SIG-M5 treated with dmso at 0.1 percent for 504 hours (cell line): ENCODE measurements at regions not wholly inside any gene's neighbourhood (a gene's known extent, or its start where the extent isn't known, plus 50 kb on each side); places are given as distances from the start of the nearest gene placed in this dataset.
"Not testable (repeated sequence)": the region's sequence is repeated elsewhere in the genome, so short reads cannot be mapped to it uniquely, and the experiment has no call there.

Experiments
- DNase-seq: peaks from one replicate; lab custom pipeline; 2025; ENCODE audit not compliant: unreplicated experiment; lab: John Stamatoyannopoulos, UW

- DNase-seq: no peak
These were observed 64.7 kb upstream of the CCDC39 start for GRCh38 chr3:180743813-180744590.

DNA sequence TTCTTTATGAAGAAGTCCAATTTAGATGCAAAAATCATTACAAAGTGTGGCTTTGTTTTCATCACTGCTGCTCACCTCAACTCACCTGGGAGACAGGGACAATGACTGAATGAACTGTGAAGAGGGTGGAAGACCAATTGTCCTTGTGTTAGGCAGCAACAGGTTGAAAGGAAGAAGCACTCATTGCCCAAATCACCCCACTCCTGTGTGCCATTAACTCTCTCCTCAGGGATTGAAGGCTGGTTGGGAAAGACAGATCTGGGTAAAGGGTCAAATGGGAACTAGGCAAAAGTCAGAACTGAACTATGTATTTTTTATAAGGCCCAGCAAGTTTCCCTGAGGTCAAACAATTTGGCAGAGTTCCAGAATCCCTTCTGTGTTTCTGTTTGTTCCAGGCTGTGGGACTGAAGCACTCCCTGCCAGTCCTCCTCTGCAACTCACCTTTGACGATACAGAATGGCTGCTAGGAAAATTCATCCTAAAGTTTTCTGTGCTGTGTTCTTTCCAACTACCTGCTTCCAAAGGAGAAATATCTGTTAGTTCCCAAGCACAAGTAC lies 68.6 kb upstream of the CCDC39 start:
- no peak for DNase-seq

GRCh38 chr3:180749322-180749721 lies 70.0 kb upstream of the CCDC39 start:
- no peak for DNase-seq

GRCh38 chr3:180749796-180750195 lies 70.5 kb upstream of the CCDC39 start:
- DNase-seq: no peak

DNA sequence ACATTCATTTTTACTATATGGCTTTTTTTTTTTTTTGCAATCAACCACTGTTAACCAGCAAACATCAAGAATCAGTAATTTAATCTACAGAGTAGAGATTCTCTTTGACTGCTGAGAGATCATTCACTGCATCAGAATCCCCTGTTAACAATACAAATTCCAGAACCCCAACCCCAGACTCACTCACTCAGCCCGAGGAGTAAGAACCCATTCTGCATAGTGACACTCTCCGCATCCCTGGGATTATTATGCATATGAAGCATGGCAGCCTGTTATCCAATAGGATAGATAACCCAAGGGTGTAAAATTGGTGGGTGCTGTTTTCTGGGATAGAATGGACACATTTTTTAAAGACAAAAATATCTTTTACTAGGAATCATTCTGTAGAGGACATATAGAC lies 76.3 kb upstream of the CCDC39 start:
- DNase-seq: no peak

GRCh38 chr3:180762866-180763265 lies 83.6 kb upstream of the CCDC39 start:
- DNase-seq: no peak

GRCh38 chr3:180764481-180764880 lies 85.2 kb upstream of the CCDC39 start:
- no peak for DNase-seq

DNA sequence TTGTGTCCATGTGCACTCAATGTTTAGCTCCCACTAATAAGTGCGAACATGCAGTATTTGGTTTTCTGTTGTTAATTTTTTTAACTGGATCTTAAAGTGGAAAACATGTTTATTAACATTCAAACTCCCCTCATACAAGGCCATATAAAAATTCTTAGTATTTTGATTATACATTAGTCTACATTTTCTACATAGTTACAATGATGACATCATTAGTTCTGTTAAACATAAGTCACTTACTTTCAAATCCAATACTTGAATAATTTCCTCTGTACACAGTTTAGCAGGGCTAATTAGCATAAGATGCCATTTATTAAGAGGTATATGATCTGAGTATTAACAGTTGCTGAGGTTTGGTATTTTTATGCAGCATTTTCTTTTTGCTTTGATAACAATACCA lies 91.3 kb upstream of the CCDC39 start:
- DNase-seq: no peak

DNA sequence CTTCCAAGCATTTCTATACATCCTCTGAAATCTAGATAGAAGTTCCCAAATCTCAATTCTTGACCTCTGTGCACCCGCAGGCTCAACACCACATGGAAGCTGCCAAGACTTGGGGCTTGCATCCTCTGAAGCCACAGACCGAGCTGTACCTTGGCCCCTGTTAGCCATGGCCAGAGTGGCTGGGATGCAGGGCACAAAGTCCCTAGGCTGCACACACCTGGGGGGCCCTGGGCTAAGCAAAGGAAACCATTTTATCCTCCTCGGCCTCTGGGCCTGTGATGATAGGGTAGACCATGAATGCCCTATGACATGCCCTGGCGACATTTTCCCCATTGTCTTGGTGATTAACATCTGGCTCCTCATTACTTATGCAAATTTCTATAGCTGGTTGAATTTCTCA lies 97.1 kb upstream of the CCDC39 start:
- DNase-seq: no peak

GRCh38 chr3:180782195-180782984 lies 103.1 kb upstream of the CCDC39 start:
- DNase-seq: peak; percentile 6

- DNase-seq: not testable (repeated sequence)
These were observed 106.9 kb upstream of the CCDC39 start for GRCh38 chr3:180786227-180786626.

GRCh38 chr3:180789774-180790173 lies 110.5 kb upstream of the CCDC39 start:
- DNase-seq: no peak

GRCh38 chr3:180798197-180798596 lies 114.3 kb upstream of the FXR1 start:
- DNase-seq: no peak

GRCh38 chr3:180802837-180803236 lies 109.6 kb upstream of the FXR1 start:
- peak; percentile 27 for DNase-seq

- no peak for DNase-seq
These were observed 107.6 kb upstream of the FXR1 start for GRCh38 chr3:180804916-180805315.

- no peak for DNase-seq
These were observed 103.5 kb upstream of the FXR1 start for GRCh38 chr3:180808823-180809575.

DNA sequence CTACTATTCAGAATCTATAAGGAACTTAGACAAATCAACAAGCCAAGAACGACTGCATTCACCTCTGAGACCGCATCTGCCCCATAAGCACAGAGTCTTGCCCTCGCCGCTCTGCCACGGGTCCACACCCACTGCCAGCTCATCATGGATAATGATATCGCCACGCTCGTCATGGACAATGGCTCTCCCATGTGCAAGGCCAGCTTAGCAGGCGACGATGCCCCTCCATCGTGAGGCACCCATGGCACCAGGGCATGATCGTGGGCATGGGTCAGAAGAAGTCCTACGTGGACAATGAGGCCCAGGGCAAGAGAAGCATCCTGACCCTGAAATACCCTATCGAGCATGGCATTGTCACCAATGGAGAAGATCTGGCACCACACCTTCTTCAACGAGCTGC lies 92.1 kb upstream of the FXR1 start:
- no peak for DNase-seq

GRCh38 chr3:180825964-180826363 lies 86.5 kb upstream of the FXR1 start:
- DNase-seq: no peak

- no peak for DNase-seq
These were observed 85.3 kb upstream of the FXR1 start for GRCh38 chr3:180827171-180827570.

- no peak for DNase-seq
These were observed 84.3 kb upstream of the FXR1 start for GRCh38 chr3:180828001-180828720.
